Lower leg skin (tissue), 4 donors: ENCODE measurements at regions not wholly inside any gene's neighbourhood (a gene's known extent, or its start where the extent isn't known, plus 50 kb on each side); places are given as distances from the start of the nearest gene placed in this dataset.
"Not testable (repeated sequence)": the region's sequence is repeated elsewhere in the genome, so short reads cannot be mapped to it uniquely, and the experiment has no call there.

ENCODE experiments used
- DNase-seq, 2 donors: peaks; one replicate each; pipeline ENCODE4 v3.0.0-alpha.2; 2019; ENCODE audit warnings: low spot score in 2 of 2
- H3K4me3 ChIP-seq: fragments of 200-600 bp; sonication (generic); 2 replicates; pipeline ENCODE4 v1.5.1; 2017; ENCODE audit warnings: mild to moderate bottlenecking, low read depth; ENCODE audit not compliant: poor library complexity, severe bottlenecking
- POLR2A ChIP-seq, 2 donors: fragments of 450-650 bp; IDR thresholded peaks; one replicate each; pipeline ENCODE4 v1.6.1; 2016 to 2017; ENCODE audit warnings: antibody characterized with exemption in 2 of 2, mild to moderate bottlenecking in 1 of 2, moderate library complexity in 1 of 2
- WGBS, 2 donors: methylation state at CpG; one replicate each; pipeline ENCODE4 v1.1.5; 2018; 5-methylcytosine and 5-hydroxymethylcytosine counted together
- intact Hi-C: fragments of 100-400 bp; cut with DNase I; formaldehyde crosslinking; loops from one replicate; pipeline ENCODE4 v1.15.0; 2023; ENCODE audit warnings: low total_unique reads
- TF ChIP-seq, protein P1 (sequence below), 3 donors: fragments of 450-650 bp; IDR thresholded peaks; one replicate each; pipeline ENCODE4 v1.5.1; 2016; ENCODE audit warnings: antibody characterized with exemption in 3 of 3, mild to moderate bottlenecking in 3 of 3, moderate library complexity in 2 of 3

DNA sequence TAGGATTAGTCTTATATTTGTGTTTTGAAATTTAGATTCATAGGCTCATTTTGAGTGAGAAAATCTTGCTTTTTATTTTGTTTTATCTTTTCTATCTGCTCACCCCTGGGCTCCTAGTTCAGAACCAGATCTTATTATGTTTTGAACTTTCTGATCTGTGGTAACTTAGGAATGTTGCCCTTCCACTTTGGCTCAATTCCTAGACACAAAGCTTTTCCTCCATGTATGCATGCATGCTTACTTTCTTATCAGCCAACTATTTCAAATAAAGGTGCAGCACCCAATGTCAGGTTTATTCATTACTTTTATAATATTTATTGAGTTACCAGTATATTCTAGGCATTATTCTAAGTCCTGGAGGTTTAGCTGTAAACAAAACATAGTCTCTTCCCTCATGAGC, 374.8 kb upstream of the KIAA1217 start:
- H3K4me3 ChIP-seq = no peak overlapping the region
- no peak for DNase-seq
- TF ChIP-seq POLR2A (IDR thresholded peaks at IDR 0.05) = no peak
- intact Hi-C loops = no loop called here

DNA sequence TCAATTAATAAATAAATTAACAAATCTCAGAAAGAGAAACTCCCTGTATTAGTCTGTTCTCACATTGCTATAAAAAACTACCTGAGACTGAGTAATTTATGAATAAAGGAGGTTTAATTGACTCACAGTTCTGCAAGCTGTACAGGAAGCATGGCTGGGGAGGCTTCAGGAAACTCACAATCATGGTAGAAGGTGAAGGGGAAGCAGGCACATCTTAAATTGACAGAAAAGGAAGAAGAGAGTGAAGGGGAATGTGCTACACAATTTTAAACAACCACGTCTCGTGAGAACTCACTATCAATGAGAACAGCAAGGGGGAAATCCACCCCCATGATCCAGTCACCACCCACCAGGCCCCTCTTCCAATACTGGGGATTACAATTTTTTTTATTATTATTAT, 358.3 kb upstream of the KIAA1217 start:
- TF ChIP-seq POLR2A (IDR thresholded peaks at IDR 0.05) = no peak
- TF ChIP-seq, protein P1, sequence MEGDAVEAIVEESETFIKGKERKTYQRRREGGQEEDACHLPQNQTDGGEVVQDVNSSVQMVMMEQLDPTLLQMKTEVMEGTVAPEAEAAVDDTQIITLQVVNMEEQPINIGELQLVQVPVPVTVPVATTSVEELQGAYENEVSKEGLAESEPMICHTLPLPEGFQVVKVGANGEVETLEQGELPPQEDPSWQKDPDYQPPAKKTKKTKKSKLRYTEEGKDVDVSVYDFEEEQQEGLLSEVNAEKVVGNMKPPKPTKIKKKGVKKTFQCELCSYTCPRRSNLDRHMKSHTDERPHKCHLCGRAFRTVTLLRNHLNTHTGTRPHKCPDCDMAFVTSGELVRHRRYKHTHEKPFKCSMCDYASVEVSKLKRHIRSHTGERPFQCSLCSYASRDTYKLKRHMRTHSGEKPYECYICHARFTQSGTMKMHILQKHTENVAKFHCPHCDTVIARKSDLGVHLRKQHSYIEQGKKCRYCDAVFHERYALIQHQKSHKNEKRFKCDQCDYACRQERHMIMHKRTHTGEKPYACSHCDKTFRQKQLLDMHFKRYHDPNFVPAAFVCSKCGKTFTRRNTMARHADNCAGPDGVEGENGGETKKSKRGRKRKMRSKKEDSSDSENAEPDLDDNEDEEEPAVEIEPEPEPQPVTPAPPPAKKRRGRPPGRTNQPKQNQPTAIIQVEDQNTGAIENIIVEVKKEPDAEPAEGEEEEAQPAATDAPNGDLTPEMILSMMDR (IDR thresholded peaks at IDR 0.05) = no peak
- intact Hi-C loops = loop anchor here (1.0 kb wide), 1 partner anchor 44 kb away; no protein-coding TSS in a partner anchor
- WGBS, 2 donors = 68 to 72% methylated on average over 2 of the region's 2 CpGs

DNA sequence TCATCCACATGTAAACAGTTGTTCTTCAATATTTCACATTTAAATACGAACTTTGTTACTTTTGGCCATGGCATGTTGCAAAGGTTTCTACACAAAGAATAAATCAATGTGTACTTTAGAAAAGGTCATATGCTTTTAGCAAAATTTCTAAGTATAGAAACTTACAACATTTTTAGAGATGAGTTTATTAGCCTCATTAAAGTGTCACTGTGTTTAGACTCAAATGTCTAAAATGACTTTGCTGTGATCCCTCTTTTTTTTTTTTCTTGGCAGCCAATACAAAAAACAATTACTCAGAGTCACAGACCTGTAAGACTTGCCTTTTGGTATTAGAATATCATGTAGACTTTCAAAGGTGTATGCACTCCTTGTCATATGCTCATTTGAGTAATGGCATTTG, 349.3 kb upstream of the KIAA1217 start:
- no peak for DNase-seq

More for the DNA sequence above, 358.3 kb upstream of the KIAA1217 start:
- no peak for DNase-seq
- no peak overlapping the region for H3K4me3 ChIP-seq

DNA sequence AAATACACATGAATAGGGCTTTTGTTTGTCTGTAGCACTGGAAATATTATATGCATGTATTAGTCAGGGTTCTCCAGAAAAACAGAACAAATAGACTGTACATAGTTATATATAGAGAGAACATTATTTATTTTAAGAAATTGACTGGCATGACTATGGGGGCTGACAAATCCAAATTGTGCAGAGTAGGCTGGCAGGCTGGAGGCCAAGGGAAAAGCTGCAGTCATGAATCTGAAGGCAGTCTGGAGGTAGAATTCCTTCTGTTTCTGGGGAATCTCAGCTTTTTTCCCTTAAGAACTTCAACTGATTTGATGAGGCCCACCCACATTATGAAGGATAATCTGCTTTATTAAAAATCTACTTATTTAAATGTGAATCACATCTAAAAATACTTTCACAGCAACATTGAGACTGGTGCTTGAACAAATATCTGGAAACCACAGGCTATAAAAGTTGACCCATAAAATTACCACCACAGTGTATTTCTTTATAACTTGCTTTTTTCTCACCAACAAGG, 344.2 kb upstream of the KIAA1217 start:
- no peak overlapping the region for H3K4me3 ChIP-seq
- TF ChIP-seq, protein P1 (IDR thresholded peaks at IDR 0.05) = no peak
- TF ChIP-seq POLR2A (IDR thresholded peaks at IDR 0.05) = no peak
- intact Hi-C loops = no loop called here
- DNase-seq = no peak

More for the DNA sequence above, 349.3 kb upstream of the KIAA1217 start:
- TF ChIP-seq POLR2A (IDR thresholded peaks at IDR 0.05) = no peak
- TF ChIP-seq, protein P1 (IDR thresholded peaks at IDR 0.05) = no peak
- no peak overlapping the region for H3K4me3 ChIP-seq
- intact Hi-C loops = no loop called here
- WGBS, 2 donors = 62% methylated on average over 1 of the region's 1 CpG

DNA sequence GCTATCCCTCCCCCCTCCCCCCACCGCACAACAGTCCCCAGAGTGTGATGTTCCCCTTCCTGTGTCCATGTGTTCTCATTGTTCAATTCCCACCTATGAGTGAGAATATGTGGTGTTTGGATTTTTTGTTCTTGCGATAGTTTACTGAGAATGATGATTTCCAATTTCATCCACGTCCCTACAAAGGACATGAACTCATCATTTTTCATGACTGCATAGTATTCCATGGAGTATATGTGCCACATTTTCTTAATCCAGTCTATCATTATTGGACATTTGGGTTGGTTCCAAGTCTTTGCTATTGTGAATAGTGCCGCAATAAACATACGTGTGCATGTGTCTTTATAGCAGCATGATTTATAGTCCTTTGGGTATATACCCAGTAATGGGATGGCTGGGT, 342.0 kb upstream of the KIAA1217 start:
- intact Hi-C loops, H3K4me3 ChIP-seq, DNase-seq: not testable (repeated sequence)
- 87 to 91% methylated on average over 4 to 5 of the region's 5 CpGs for WGBS, 2 donors

DNA sequence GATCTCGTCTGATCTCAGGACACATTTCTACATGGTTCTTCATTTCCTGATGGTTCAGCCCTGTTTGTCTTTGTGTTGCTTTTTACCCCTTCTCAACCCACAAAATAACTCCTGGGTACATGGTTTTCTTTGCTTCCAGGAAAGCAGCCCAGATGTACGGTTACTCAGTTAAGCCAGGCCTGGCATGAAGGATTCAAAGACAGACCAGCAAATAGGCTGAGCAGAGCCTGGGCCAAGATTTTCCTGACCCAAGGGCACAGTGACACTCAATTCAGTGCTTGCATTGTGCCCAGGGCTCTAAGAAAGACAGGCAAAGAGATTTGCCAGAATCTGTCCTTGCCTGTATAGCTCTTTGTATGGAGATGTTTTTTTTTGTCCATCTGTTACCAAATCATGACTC, 340.8 kb upstream of the KIAA1217 start:
- intact Hi-C loops = no loop called here

DNA sequence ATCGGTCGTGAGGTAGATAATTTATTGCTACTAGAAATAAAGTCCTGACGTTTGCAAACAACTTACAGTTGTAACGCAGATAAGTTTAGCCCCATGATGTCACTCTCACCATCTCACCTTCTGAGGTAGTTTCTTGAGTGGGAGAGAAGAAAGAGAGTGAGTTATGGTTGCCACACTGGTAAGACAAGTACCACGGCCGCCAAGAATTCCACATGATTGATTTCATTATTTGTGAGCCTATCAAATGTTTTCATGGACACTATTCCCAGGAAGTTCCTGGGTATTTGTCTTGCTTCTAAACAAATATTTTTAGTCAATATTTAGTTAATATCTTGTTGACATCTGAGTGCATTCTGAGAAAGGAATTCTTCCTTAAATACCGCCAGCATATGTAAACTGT, 339.4 kb upstream of the KIAA1217 start:
- intact Hi-C loops = no loop called here
- no peak for TF ChIP-seq POLR2A (IDR thresholded peaks at IDR 0.05)
- TF ChIP-seq, protein P1 (IDR thresholded peaks at IDR 0.05) = no peak
- H3K4me3 ChIP-seq = no peak overlapping the region
- 43 to 48% methylated on average over 7 of the region's 7 CpGs for WGBS, 2 donors
- DNase-seq = no peak

More for the DNA sequence above, 340.8 kb upstream of the KIAA1217 start:
- H3K4me3 ChIP-seq = no peak overlapping the region
- WGBS, 2 donors = 76 to 85% methylated on average over 2 of the region's 2 CpGs
- DNase-seq = no peak
- TF ChIP-seq, protein P1 (IDR thresholded peaks at IDR 0.05) = no peak
- no peak for TF ChIP-seq POLR2A (IDR thresholded peaks at IDR 0.05)
